ENCODE measurements at regions not wholly inside any gene's neighbourhood (a gene's known extent, or its start where the extent isn't known, plus 50 kb on each side); places are given as distances from the start of the nearest gene placed in this dataset.
A peak's percentile ranks its signal among the peaks of the same experiment; 100 is the strongest.

DNA sequence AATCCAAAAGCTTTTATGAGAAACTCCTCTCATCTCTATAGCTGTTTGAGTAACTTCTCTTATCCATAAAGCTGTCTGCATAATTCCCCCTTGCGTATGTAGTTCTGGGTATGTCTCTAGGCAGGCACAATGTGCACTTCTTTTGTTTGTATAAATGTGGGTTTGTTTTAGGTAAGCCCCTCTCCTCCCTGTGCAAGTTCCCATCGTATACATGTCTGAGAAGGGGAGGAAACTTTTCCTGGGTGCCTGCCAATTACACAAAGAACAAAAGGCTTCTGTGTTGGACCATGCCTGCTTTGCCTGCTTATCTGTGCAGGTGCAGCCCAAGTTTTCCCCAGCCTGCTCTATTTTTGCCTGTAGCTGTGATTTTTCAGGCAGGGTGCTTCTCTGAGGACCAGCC lies 96.7 kb downstream of the CCER1 start:
- Histone ChIP-seq H3K9me3 (ENCODE audit: control insufficient read depth, low read length) (no peaks in the 10 kb centered on the region), H3K27me3 (ENCODE audit: control insufficient read depth, insufficient read depth) (no peaks in the 10 kb centered on the region), H3K4me3 (ENCODE audit: low read length) (no peak overlapping the region), H3K4me1 (ENCODE audit: control insufficient read depth, insufficient read depth, low read length) (no peaks in the 10 kb centered on the region), H3K27ac (ENCODE audit: low read length) (no peak overlapping the region)
- intact Hi-C loops (cut with DNase I): loop anchor here in 1 of 4 donors (10.0 kb wide), 1 partner anchor 1313 kb away; no protein-coding TSS in a partner anchor
- ATAC-seq (no peak), DNase-seq (no peak)
- WGBS: 30% methylated on average over 2 of the region's 2 CpGs

DNA sequence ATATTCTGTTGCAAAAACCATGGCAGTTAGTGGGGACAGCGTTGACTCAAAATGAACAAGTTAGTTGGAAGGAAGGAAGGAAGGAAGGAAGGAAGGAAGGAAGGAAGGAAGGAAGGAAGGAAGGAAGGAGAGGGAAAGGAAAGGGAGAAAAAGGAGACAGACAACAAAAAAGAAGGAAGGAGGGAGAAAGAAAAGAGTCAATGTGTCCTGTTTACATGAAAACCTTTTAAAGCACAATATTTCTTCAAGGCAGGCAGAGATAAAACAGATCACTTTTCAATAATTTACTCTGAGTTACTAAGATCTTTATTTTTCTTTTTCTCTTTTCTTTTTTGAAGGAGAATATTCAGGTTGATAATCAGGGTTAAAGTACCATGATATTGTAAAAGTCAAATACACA lies 99.4 kb downstream of the CCER1 start:
- Histone ChIP-seq H3K9me3 (ENCODE audit: control insufficient read depth, low read length) (no peaks in the 10 kb centered on the region), H3K4me1 (ENCODE audit: control insufficient read depth, insufficient read depth, low read length) (no peaks in the 10 kb centered on the region), H3K4me3 (ENCODE audit: low read length) (no peak overlapping the region), H3K27ac (ENCODE audit: low read length) (no peak overlapping the region), H3K27me3 (ENCODE audit: control insufficient read depth, insufficient read depth) (no peaks in the 10 kb centered on the region)
- WGBS: 77% methylated on average over 1 of the region's 1 CpG
- intact Hi-C loops (cut with DNase I): loop anchor here in 1 of 4 donors (10.0 kb wide), 1 partner anchor 1311 kb away; no protein-coding TSS in a partner anchor
- ATAC-seq (no peak), DNase-seq (no peak)

DNA sequence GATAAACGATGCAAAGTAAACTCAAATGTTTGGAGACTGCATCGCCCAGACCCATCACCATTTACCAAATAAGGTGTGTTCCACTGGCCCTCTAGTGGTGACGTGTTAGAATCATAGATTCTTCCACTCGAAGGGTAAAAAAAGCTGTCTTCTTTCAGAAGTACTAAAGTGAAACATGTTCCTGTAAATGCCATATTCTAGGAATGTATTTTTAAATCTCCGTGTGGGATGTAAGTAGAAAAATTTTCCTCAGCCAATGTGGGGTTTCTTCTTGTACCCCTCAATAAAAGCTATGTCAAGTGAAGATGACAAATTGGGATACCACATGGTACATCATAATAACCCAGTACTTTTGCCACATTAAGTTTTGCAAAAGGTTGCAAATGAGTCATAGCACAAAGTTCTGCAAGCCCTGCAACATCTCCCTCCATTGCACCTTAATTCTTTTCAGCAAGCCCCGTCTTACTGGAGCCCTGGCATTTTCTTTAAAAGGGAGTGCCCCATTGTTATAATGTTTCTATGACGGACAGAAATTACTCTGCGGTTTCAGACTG lies 100.8 kb downstream of the CCER1 start:
- Histone ChIP-seq H3K4me1 (ENCODE audit: control insufficient read depth, insufficient read depth, low read length) (no peaks in the 10 kb centered on the region), H3K27me3 (ENCODE audit: control insufficient read depth, insufficient read depth) (no peaks in the 10 kb centered on the region), H3K4me3 (ENCODE audit: low read length) (no peak overlapping the region), H3K27ac (ENCODE audit: low read length) (no peak overlapping the region), H3K9me3 (ENCODE audit: control insufficient read depth, low read length) (no peaks in the 10 kb centered on the region)
- DNase-seq (no peak), ATAC-seq (no peak)
- WGBS: 33% methylated on average over 8 of the region's 8 CpGs
- intact Hi-C loops (cut with DNase I): loop anchor here in 1 of 4 donors (10.0 kb wide), 1 partner anchor 1309 kb away; no protein-coding TSS in a partner anchor

DNA sequence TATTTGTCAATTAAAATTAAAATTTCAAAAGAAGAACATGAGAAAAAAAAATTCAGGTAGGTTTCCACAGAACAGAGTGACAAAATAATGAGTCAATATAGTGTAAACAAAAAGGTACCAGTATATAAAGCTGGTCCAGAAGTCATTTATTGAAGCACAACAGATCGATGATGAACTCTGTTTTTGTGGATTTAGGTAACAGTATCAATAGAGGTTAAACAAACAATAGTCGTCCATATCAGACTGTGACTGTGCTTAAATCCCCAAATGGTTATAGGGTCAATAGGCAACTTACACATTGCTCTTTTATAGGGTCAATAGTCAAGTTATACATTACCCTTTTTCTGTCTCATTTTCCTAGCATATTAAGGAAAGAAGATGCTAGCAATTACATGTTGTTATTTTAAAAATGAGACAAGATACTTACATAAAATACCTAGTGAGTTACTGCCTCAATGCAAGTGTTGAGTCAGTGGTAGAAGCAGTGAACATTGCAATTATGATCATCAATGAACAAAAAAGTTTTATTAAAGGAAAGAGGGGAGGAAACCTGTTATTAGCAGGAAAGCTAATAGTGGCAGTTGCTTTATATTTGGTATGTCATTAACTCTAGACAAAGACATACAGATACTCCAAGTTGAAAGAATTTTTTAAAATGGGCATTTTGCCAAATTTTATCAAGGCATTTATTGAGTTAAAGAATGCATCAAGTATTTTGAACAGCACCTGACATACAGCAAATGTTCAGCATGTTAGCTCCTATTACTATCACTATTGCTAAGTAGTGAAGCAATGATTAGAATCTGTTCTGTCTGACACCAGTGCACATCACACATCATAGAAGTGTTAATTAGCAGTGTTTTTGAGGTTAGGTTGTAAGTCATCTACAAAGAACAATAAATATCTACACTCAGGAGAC lies 102.9 kb downstream of the CCER1 start:
- WGBS: 79% methylated on average over 2 of the region's 2 CpGs
- Histone ChIP-seq H3K4me1 (ENCODE audit: control insufficient read depth, insufficient read depth, low read length) (no peaks in the 10 kb centered on the region), H3K27ac (ENCODE audit: low read length) (no peak overlapping the region), H3K9me3 (ENCODE audit: control insufficient read depth, low read length) (no peaks in the 10 kb centered on the region), H3K27me3 (ENCODE audit: control insufficient read depth, insufficient read depth) (no peaks in the 10 kb centered on the region), H3K4me3 (ENCODE audit: low read length) (no peak overlapping the region)
- intact Hi-C loops (cut with DNase I): loop anchor here in 1 of 4 donors (10.0 kb wide), 1 partner anchor 1307 kb away; no protein-coding TSS in a partner anchor
- no peak for ATAC-seq
- no peak for DNase-seq

DNA sequence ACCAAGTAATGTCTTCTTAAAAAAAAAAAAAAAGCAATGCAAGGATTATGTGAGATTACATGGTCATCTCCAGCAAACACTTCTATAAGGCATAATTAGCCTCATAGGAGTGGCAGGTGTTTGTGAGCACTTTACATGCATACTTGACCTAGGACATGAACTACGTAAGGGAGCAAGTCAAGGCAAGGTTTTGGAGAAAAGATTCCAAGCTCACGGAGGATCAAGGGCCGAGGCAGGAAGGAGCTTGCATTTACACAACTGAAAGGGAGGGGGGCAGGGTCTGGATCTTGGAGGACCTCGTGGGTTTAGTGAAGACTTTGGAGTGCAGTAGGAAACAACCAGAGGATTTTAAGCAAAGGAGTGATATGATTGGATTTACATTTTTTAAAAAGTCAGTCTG lies 112.5 kb downstream of the CCER1 start:
- 72% methylated on average over 4 of the region's 4 CpGs for WGBS
- intact Hi-C loops (cut with DNase I): no loop called here
- Histone ChIP-seq H3K27me3 (ENCODE audit: control insufficient read depth, insufficient read depth) (no peaks in the 10 kb centered on the region), H3K27ac (ENCODE audit: low read length) (no peak overlapping the region), H3K4me3 (ENCODE audit: low read length) (no peak overlapping the region), H3K4me1 (ENCODE audit: control insufficient read depth, insufficient read depth, low read length) (no peaks in the 10 kb centered on the region), H3K9me3 (ENCODE audit: control insufficient read depth, low read length) (no peaks in the 10 kb centered on the region)
- no peak for ATAC-seq
- DNase-seq: no peak

DNA sequence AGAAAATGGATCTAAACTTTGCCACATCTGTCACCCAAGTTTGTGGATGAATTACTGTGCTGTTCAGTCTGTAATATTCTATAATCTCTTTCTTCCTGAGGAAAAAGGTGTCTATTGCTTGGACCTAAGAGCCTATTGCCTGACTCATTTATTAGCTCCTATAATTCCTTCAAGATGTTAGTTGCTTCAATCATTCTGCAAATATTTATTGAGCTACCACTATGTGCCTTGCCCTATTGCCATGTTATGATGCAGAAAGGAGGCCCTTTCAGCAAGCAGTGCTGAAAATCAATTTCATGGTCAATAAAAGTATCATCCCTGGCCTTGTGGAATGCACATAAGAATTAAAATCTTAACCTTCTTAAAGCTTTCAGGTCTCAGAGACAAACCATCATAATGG lies 113.6 kb downstream of the CCER1 start:
- no peak for DNase-seq
- no peaks in the 10 kb centered on the region for H3K4me1 ChIP-seq (ENCODE audit: control insufficient read depth, insufficient read depth, low read length)
- intact Hi-C loops (cut with DNase I): no loop called here
- H3K27ac ChIP-seq (ENCODE audit: low read length): no peak overlapping the region
- no peak for ATAC-seq
- no peaks in the 10 kb centered on the region for H3K9me3 ChIP-seq (ENCODE audit: control insufficient read depth, low read length)
- no peaks in the 10 kb centered on the region for H3K27me3 ChIP-seq (ENCODE audit: control insufficient read depth, insufficient read depth)
- no peak overlapping the region for H3K4me3 ChIP-seq (ENCODE audit: low read length)

DNA sequence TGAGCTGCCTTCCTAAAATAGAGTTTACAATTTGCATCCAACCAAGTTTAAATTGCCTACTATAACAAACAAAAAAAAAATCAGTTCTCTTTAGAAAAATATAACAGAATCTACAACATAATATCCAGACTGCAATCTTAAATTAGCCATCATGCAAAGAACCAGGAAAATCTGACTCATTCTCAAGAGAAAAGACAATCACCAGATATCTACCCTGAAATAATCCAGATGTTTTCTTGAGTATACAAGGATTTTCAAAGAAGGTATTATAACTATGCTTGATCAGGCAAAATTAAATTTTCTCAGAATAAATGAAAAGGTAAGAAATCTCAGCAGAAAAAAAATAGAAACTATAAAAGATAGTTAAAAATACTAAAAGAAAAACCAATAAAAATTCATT lies 115.6 kb downstream of the CCER1 start:
- intact Hi-C loops (cut with DNase I): no loop called here
- no peaks in the 10 kb centered on the region for H3K9me3 ChIP-seq (ENCODE audit: control insufficient read depth, low read length)
- no peaks in the 10 kb centered on the region for H3K27me3 ChIP-seq (ENCODE audit: control insufficient read depth, insufficient read depth)
- no peak for DNase-seq
- no peak for ATAC-seq
- H3K27ac ChIP-seq (ENCODE audit: low read length): no peak overlapping the region
- H3K4me1 ChIP-seq (ENCODE audit: control insufficient read depth, insufficient read depth, low read length): peaks cover 1% of the 10 kb centered on the region
- no peak overlapping the region for H3K4me3 ChIP-seq (ENCODE audit: low read length)

DNA sequence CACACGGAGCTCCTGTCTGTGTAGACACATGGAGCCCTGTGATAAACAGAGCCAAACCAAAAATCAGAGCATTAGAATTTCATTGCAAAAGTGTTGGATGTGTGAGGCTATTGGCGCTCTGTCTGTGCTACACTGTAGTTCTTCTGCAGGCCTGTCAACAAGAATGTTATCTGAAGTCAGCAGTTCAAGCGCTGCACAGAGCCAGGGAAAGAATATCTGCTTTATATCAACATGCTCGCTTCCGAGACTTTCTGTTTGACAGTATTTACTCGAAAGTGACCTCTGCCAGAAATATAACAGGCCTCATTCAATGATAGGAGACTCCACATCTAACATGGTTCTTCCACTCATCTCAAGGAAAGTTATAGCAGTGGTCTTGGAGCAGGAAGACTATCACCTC lies 118.3 kb downstream of the CCER1 start:
- H3K27me3 ChIP-seq (ENCODE audit: control insufficient read depth, insufficient read depth): no peaks in the 10 kb centered on the region
- no peak overlapping the region for H3K27ac ChIP-seq (ENCODE audit: low read length)
- no peaks in the 10 kb centered on the region for H3K9me3 ChIP-seq (ENCODE audit: control insufficient read depth, low read length)
- 31% methylated on average over 6 of the region's 6 CpGs for WGBS
- intact Hi-C loops (cut with DNase I): no loop called here
- H3K4me3 ChIP-seq (ENCODE audit: low read length): no peak overlapping the region
- ATAC-seq (peak; percentile 85 to 98), DNase-seq (peak in 2 of 3 donors; percentile 42 to 55)
- peaks cover 1% of the 10 kb centered on the region for H3K4me1 ChIP-seq (ENCODE audit: control insufficient read depth, insufficient read depth, low read length)

DNA sequence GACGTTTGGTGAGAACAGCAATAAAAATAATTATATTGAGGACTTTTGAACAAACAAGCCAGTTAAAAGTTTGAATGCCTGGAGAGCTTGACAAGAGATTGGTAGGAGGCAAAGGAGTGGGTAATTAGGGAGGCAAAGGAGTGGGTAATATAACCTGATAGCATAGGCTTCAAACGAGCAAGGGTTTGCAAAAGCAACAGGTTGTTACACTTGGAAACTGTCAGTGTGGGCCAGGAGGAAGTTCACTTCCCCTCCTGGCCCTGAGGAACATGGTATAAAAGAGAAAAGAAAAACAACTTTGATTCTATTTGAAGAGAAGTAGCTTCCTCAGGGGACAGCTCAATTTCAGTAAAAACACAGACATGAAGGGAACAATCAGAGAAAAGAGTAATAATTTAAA lies 121.7 kb downstream of the CCER1 start:
- DNase-seq (no peak), ATAC-seq (no peak)
- H3K27me3 ChIP-seq (ENCODE audit: control insufficient read depth, insufficient read depth): no peaks in the 10 kb centered on the region
- H3K9me3 ChIP-seq (ENCODE audit: control insufficient read depth, low read length): no peaks in the 10 kb centered on the region
- no peak overlapping the region for H3K4me3 ChIP-seq (ENCODE audit: low read length)
- intact Hi-C loops (cut with DNase I): no loop called here
- H3K4me1 ChIP-seq (ENCODE audit: control insufficient read depth, insufficient read depth, low read length): peaks cover 1% of the 10 kb centered on the region
- H3K27ac ChIP-seq (ENCODE audit: low read length): no peak overlapping the region
- 25% methylated on average over 2 of the region's 2 CpGs for WGBS

DNA sequence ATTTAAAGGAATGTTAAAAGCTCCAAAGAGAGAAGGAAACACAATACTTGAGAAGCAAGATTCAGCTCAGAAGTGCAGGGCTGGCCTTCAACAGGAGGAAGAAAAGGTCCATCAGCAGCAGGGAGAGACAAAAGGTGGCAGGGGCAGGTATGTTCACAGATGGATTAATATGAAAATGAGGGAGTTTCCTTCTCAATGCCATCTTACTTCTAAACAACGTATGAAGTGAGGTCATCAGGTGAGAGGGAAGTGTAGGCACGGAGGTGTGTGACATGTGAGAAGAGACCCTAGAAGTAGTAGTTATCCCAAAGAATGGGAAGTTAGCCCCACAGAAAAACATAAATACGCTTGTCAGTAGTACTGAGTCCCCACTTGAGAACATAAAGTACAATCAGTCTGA lies 122.5 kb downstream of the CCER1 start:
- no peak overlapping the region for H3K4me3 ChIP-seq (ENCODE audit: low read length)
- H3K27ac ChIP-seq (ENCODE audit: low read length): no peak overlapping the region
- no peaks in the 10 kb centered on the region for H3K9me3 ChIP-seq (ENCODE audit: control insufficient read depth, low read length)
- no peaks in the 10 kb centered on the region for H3K27me3 ChIP-seq (ENCODE audit: control insufficient read depth, insufficient read depth)
- WGBS: 94% methylated on average over 3 of the region's 3 CpGs
- ATAC-seq (no peak), DNase-seq (no peak)
- H3K4me1 ChIP-seq (ENCODE audit: control insufficient read depth, insufficient read depth, low read length): peaks cover 1% of the 10 kb centered on the region
- intact Hi-C loops (cut with DNase I): no loop called here

DNA sequence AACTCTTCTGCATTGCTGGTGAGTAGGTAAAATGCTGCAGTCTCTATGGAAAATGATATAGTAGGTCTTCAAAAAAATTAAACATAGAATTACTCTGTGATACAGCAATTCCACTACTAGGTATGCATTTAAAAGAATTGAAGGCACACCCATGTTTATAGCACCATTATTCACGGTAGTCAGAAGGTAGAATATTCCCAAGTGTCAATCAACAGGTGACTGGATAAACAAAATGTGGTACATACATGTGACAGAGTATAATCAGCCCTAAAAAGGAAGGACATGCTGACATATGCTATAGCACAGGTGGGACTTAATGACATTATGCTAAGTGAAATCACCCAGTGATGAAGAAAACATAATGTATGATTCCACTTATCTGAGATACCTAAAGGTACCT lies 123.3 kb downstream of the CCER1 start:
- intact Hi-C loops (cut with DNase I): no loop called here
- no peak overlapping the region for H3K4me3 ChIP-seq (ENCODE audit: low read length)
- H3K27me3 ChIP-seq (ENCODE audit: control insufficient read depth, insufficient read depth): no peaks in the 10 kb centered on the region
- peaks cover 1% of the 10 kb centered on the region for H3K4me1 ChIP-seq (ENCODE audit: control insufficient read depth, insufficient read depth, low read length)
- DNase-seq (no peak), ATAC-seq (no peak)
- no peak overlapping the region for H3K27ac ChIP-seq (ENCODE audit: low read length)
- WGBS: 95% methylated on average over 1 of the region's 1 CpG
- no peaks in the 10 kb centered on the region for H3K9me3 ChIP-seq (ENCODE audit: control insufficient read depth, low read length)
